Esophagus (tissue), 2 donors: ENCODE measurements at regions not wholly inside any gene's neighbourhood (a gene's known extent, or its start where the extent isn't known, plus 50 kb on each side); places are given as distances from the start of the nearest gene placed in this dataset.

Source experiments
- H3K27ac ChIP-seq, 2 donors: one replicate each; pipeline ENCODE4 v1.5.1; 2013; ENCODE audit warnings: low read depth in 2 of 2, mild to moderate bottlenecking in 2 of 2, inconsistent platforms in 1 of 2, low read length in 1 of 2, moderate library complexity in 1 of 2
- H3K27me3 ChIP-seq, 2 donors: one replicate each; pipeline ENCODE4 v1.6.1; 2013; ENCODE audit warnings: low read length in 2 of 2, control low read depth in 1 of 2, mild to moderate bottlenecking in 1 of 2; ENCODE audit not compliant: insufficient read depth in 2 of 2, control insufficient read depth in 1 of 2
- H3K36me3 ChIP-seq, 2 donors: one replicate each; pipeline ENCODE4 v1.6.1; 2013; ENCODE audit warnings: low read length in 1 of 2; ENCODE audit not compliant: control insufficient read depth in 2 of 2, insufficient read depth in 2 of 2
- H3K4me1 ChIP-seq, 2 donors: one replicate each; pipeline ENCODE4 v1.6.1; 2013; ENCODE audit warnings: low read length in 1 of 2; ENCODE audit not compliant: control insufficient read depth in 2 of 2, insufficient read depth in 2 of 2
- H3K4me3 ChIP-seq, 2 donors: one replicate each; pipeline ENCODE4 v1.5.1; 2013; ENCODE audit warnings: low read length in 2 of 2, mild to moderate bottlenecking in 2 of 2, low read depth in 1 of 2, moderate library complexity in 1 of 2
- H3K9me3 ChIP-seq, 2 donors: one replicate each; pipeline ENCODE4 v1.6.1; 2013; ENCODE audit warnings: mild to moderate bottlenecking in 2 of 2, low read depth in 1 of 2, low read length in 1 of 2, moderate library complexity in 1 of 2; ENCODE audit not compliant: control insufficient read depth in 2 of 2, insufficient read depth in 1 of 2
- WGBS, 2 donors: extraction: QIAGEN DNeasy Blood & Tissue Kit; methylation state at CpG; one replicate each; pipeline ENCODE4 v1.1.7; 2013; 5-methylcytosine and 5-hydroxymethylcytosine counted together
- donor health status: healthy with polysubstance abuse.
- donor health status: Bipolar disorder and iron deficiency.

GRCh38 chr3:56999547-56999946 lies 60.9 kb upstream of the SPATA12 start:
- no peak overlapping the region for H3K4me3 ChIP-seq
- H3K27ac ChIP-seq, result no peak overlapping the region
- H3K27me3 ChIP-seq, result no peaks in the 10 kb centered on the region
- peaks cover 0 to 3% of the 10 kb centered on the region in 2 donors for H3K36me3 ChIP-seq
- no peaks in the 10 kb centered on the region for H3K4me1 ChIP-seq
- no peaks in the 10 kb centered on the region for H3K9me3 ChIP-seq

GRCh38 chr3:56998076-56998529 lies 62.4 kb upstream of the SPATA12 start:
- Histone ChIP-seq H3K27me3 (no peaks in the 10 kb centered on the region), H3K4me3 (no peak overlapping the region), H3K4me1 (no peaks in the 10 kb centered on the region), H3K27ac (peak overlapping the region in 1 of 2 donors; percentile 40), H3K36me3 (peaks cover 0 to 3% of the 10 kb centered on the region in 2 donors), H3K9me3 (no peaks in the 10 kb centered on the region)
- WGBS, 2 donors, result 54 to 56% methylated on average over 3 of the region's 3 CpGs

GRCh38 chr3:56997675-56998074 lies 62.8 kb upstream of the SPATA12 start:
- H3K4me3 ChIP-seq, result no peak overlapping the region
- H3K27ac ChIP-seq, result no peak overlapping the region
- no peaks in the 10 kb centered on the region for H3K4me1 ChIP-seq
- 77% methylated on average over 5 of the region's 5 CpGs for WGBS, 2 donors
- no peaks in the 10 kb centered on the region for H3K27me3 ChIP-seq
- H3K36me3 ChIP-seq, result peaks cover 0 to 3% of the 10 kb centered on the region in 2 donors
- no peaks in the 10 kb centered on the region for H3K9me3 ChIP-seq

- Histone ChIP-seq H3K36me3 (peaks cover 0 to 3% of the 10 kb centered on the region in 2 donors), H3K9me3 (no peaks in the 10 kb centered on the region), H3K27ac (peak overlapping the region in 1 of 2 donors; percentile 8), H3K4me3 (no peak overlapping the region), H3K4me1 (peaks cover 0 to 2% of the 10 kb centered on the region in 2 donors), H3K27me3 (no peaks in the 10 kb centered on the region)
- WGBS, 2 donors, result 91 to 96% methylated on average over 3 of the region's 3 CpGs
Observed at GRCh38 chr3:56997041-56997440, 63.4 kb upstream of the SPATA12 start.

- Histone ChIP-seq H3K27me3 (no peaks in the 10 kb centered on the region), H3K9me3 (no peaks in the 10 kb centered on the region), H3K36me3 (peaks cover 0 to 3% of the 10 kb centered on the region in 2 donors), H3K4me1 (peaks cover 0 to 2% of the 10 kb centered on the region in 2 donors), H3K4me3 (no peak overlapping the region), H3K27ac (no peak overlapping the region)
- 84 to 87% methylated on average over 6 of the region's 6 CpGs for WGBS, 2 donors
Observed at GRCh38 chr3:56994391-56994790, 66.1 kb upstream of the SPATA12 start.

- Histone ChIP-seq H3K9me3 (no peaks in the 10 kb centered on the region), H3K27ac (peak overlapping the region in 1 of 2 donors; percentile 44), H3K36me3 (no peaks in the 10 kb centered on the region), H3K4me3 (no peak overlapping the region), H3K4me1 (peaks cover 0 to 2% of the 10 kb centered on the region in 2 donors), H3K27me3 (no peaks in the 10 kb centered on the region)
- 73 to 88% methylated on average over 3 of the region's 3 CpGs for WGBS, 2 donors
Observed at GRCh38 chr3:56990641-56991015, 69.8 kb upstream of the SPATA12 start.

GRCh38 chr3:56989977-56990640 lies 70.4 kb upstream of the SPATA12 start:
- H3K4me3 ChIP-seq, result no peak overlapping the region
- no peaks in the 10 kb centered on the region for H3K27me3 ChIP-seq
- H3K27ac ChIP-seq, result no peak overlapping the region
- peaks cover 0 to 3% of the 10 kb centered on the region in 2 donors for H3K36me3 ChIP-seq
- 70 to 76% methylated on average over 12 of the region's 12 CpGs for WGBS, 2 donors
- H3K4me1 ChIP-seq, result peaks cover 0 to 2% of the 10 kb centered on the region in 2 donors
- no peaks in the 10 kb centered on the region for H3K9me3 ChIP-seq

- Histone ChIP-seq H3K4me1 (peaks cover 0 to 2% of the 10 kb centered on the region in 2 donors), H3K27ac (no peak overlapping the region), H3K4me3 (no peak overlapping the region), H3K36me3 (peaks cover 0 to 3% of the 10 kb centered on the region in 2 donors), H3K27me3 (no peaks in the 10 kb centered on the region), H3K9me3 (no peaks in the 10 kb centered on the region)
- 53 to 55% methylated on average over 11 of the region's 11 CpGs for WGBS, 2 donors
Observed at GRCh38 chr3:56989169-56989976, 71.1 kb upstream of the SPATA12 start.

- 9 to 11% methylated on average over 10 of the region's 10 CpGs for WGBS, 2 donors
- no peaks in the 10 kb centered on the region for H3K9me3 ChIP-seq
- H3K27ac ChIP-seq, result peak overlapping the region in 1 of 2 donors; percentile 9
- no peaks in the 10 kb centered on the region for H3K27me3 ChIP-seq
- no peak overlapping the region for H3K4me3 ChIP-seq
- peaks cover 0 to 2% of the 10 kb centered on the region in 2 donors for H3K4me1 ChIP-seq
- H3K36me3 ChIP-seq, result peaks cover 0 to 3% of the 10 kb centered on the region in 2 donors
Observed at GRCh38 chr3:56988458-56989168, 71.9 kb upstream of the SPATA12 start.
